B cell (primary cell): ENCODE measurements at regions not wholly inside any gene's neighbourhood (a gene's known extent, or its start where the extent isn't known, plus 50 kb on each side); places are given as distances from the start of the nearest gene placed in this dataset.

ENCODE experiments used
- ATAC-seq: fragments of 200-7000 bp; cut with Tn5 transposase; one replicate; pipeline ENCODE4 v1.10.0; 2021; ENCODE audit warnings: low read depth, mild to moderate bottlenecking, moderate number of reproducible peaks, moderate library complexity
- CTCF ChIA-PET: fragments of 350-600 bp; sonication (Branson Sonifier 250); formaldehyde crosslinking; loops from one replicate; lab custom pipeline; 2021; ENCODE audit warnings: antibody characterized with exemption, inconsistent platforms; lab: Charles Lee
- POLR2A ChIA-PET: fragments of 350-600 bp; sonication (Branson Sonifier 250); formaldehyde crosslinking; loops from one replicate; lab custom pipeline; 2021; ENCODE audit warnings: antibody characterized with exemption; lab: Charles Lee
- DNase-seq: peaks from one replicate; pipeline ENCODE4 v3.0.0; 2013
- H2AFZ ChIP-seq: 2 replicates; pipeline ENCODE4 v1.6.1; 2012; ENCODE audit warnings: mild to moderate bottlenecking, low read depth, low read length; ENCODE audit not compliant: insufficient read depth, poor library complexity, severe bottlenecking
- H3K27ac ChIP-seq, 2 donors: 1 replicate in 1 of 2; 2 replicates in 1 of 2; pipeline ENCODE4 v1.5.1; 2012 to 2013; ENCODE audit warnings: low read length in 2 of 2, mild to moderate bottlenecking in 2 of 2, moderate library complexity in 1 of 2
- H3K27me3 ChIP-seq, 4 experiments: fragments of 200-600 bp in 1 of 4; sonication (generic) in 1 of 4; replicated peaks in 1 of 4; 1 replicate in 2 of 4; 2 replicates in 2 of 4; pipeline versions ENCODE4 v1.6.1 to v1.7.0; 2013 to 2016; ENCODE audit warnings: low read length in 3 of 4, mild to moderate bottlenecking in 2 of 4, mixed read lengths in 1 of 4, moderate library complexity in 1 of 4; ENCODE audit not compliant: insufficient read depth in 4 of 4, control insufficient read depth in 3 of 4; ENCODE audit errors: control extremely low read depth in 1 of 4
- H3K36me3 ChIP-seq, 2 experiments: replicated peaks in 1 of 2; 1 replicate in 1 of 2; 2 replicates in 1 of 2; pipeline versions ENCODE4 v1.6.1 to v1.7.1; 2013; ENCODE audit warnings: low read length in 1 of 2; ENCODE audit not compliant: insufficient read depth in 2 of 2, control insufficient read depth in 1 of 2; ENCODE audit errors: control extremely low read depth in 1 of 2, extremely low read depth in 1 of 2
- H3K4me1 ChIP-seq, 2 donors: fragments of 200-600 bp in 1 of 2; sonication (generic) in 1 of 2; 1 replicate in 1 of 2; 2 replicates in 1 of 2; pipeline versions ENCODE4 v1.5.1 to v1.6.1; 2013 to 2017; ENCODE audit warnings: low read length in 2 of 2; ENCODE audit not compliant: control insufficient read depth in 2 of 2, insufficient read depth in 2 of 2
- H3K4me2 ChIP-seq: replicated peaks from 2 replicates; pipeline ENCODE3; 2012; ENCODE audit warnings: mild to moderate bottlenecking, low read depth, low read length; ENCODE audit not compliant: poor library complexity, severe bottlenecking
- H3K4me3 ChIP-seq, 5 experiments: fragments of 200-600 bp in 1 of 5; sonication (generic) in 1 of 5; 1 replicate in 3 of 5; 2 replicates in 2 of 5; pipeline versions ENCODE4 v1.5.1 to v1.7.0; 2011 to 2016; ENCODE audit warnings: low read length in 4 of 5, mild to moderate bottlenecking in 4 of 5, low read depth in 2 of 5, control low read depth in 1 of 5, moderate library complexity in 1 of 5; ENCODE audit not compliant: insufficient read depth in 1 of 5; ENCODE audit errors: control extremely low read depth in 1 of 5, extremely low read depth in 1 of 5
- H3K79me2 ChIP-seq: fragments of 200-600 bp; sonication (generic); one replicate; pipeline ENCODE4 v1.6.0; 2016; ENCODE audit warnings: low read length; ENCODE audit not compliant: control insufficient read depth, insufficient read depth
- H3K9ac ChIP-seq: fragments of 200-600 bp; sonication (generic); 2 replicates; pipeline ENCODE4 v1.6.1; 2017; ENCODE audit warnings: mild to moderate bottlenecking, low read length, moderate library complexity
- H3K9me3 ChIP-seq, 3 donors: one replicate each; pipeline versions ENCODE4 v1.6.1 to v1.7.1; 2013; ENCODE audit warnings: low read length in 2 of 3; ENCODE audit not compliant: control insufficient read depth in 2 of 3, insufficient read depth in 1 of 3; ENCODE audit errors: control extremely low read depth in 1 of 3
- H4K20me1 ChIP-seq: 2 replicates; pipeline ENCODE4 v1.6.0; 2012; ENCODE audit warnings: mild to moderate bottlenecking, low read length; ENCODE audit not compliant: insufficient read depth, control insufficient read depth, poor library complexity, severe bottlenecking
- H3K27ac Mint-ChIP-seq: one replicate; pipeline ENCODE4 v1.8.0; 2021; ENCODE audit warnings: mixed read lengths
- H3K27me3 Mint-ChIP-seq: one replicate; pipeline ENCODE4 v1.8.0; 2021; ENCODE audit warnings: mixed read lengths
- H3K4me1 Mint-ChIP-seq: one replicate; pipeline ENCODE4 v1.8.0; 2021; ENCODE audit warnings: mixed read lengths
- H3K4me3 Mint-ChIP-seq: one replicate; pipeline ENCODE4 v1.8.0; 2021; ENCODE audit warnings: mixed read lengths
- H3K9me3 Mint-ChIP-seq: one replicate; pipeline ENCODE4 v1.8.0; 2022; ENCODE audit warnings: mixed read lengths; ENCODE audit not compliant: insufficient read depth
- CTCF ChIP-seq: fragments of 200-600 bp; IDR thresholded peaks from one replicate; pipeline ENCODE4 v1.8.0; 2022; ENCODE audit warnings: antibody characterized with exemption, mild to moderate bottlenecking
- EZH2 ChIP-seq: IDR thresholded peaks from 2 replicates; pipeline ENCODE4 v1.6.1; 2012; ENCODE audit warnings: borderline replicate concordance, low read depth, mild to moderate bottlenecking, moderate library complexity, low read length; ENCODE audit not compliant: insufficient read depth, poor library complexity, severe bottlenecking
- WGBS: methylation state at CpG from one replicate; pipeline ENCODE4 v1.1.5; 2013; ENCODE audit warnings: missing lambda C conversion rate; ENCODE audit not compliant: insufficient coverage; 5-methylcytosine and 5-hydroxymethylcytosine counted together
- intact Hi-C: fragments of 100-400 bp; cut with micrococcal nuclease; formaldehyde crosslinking; loops from one replicate; pipeline ENCODE4 v1.10.0; 2022

- Histone ChIP-seq H3K36me3 (no peaks in the 10 kb centered on the region), H3K27me3 (peaks cover 0 to 7% (median 0%) of the 10 kb centered on the region in 4 experiments), H3K27ac (no peak overlapping the region), H3K4me1 (peaks cover 12 to 15% of the 10 kb centered on the region in 2 donors), H3K9ac (no peak overlapping the region), H3K79me2 (no peaks in the 10 kb centered on the region), H3K9me3 (peaks cover 0 to 6% (median 0%) of the 10 kb centered on the region in 3 donors), H3K4me2 (no peak overlapping the region), H4K20me1 (no peaks in the 10 kb centered on the region), H3K4me3 (no peak overlapping the region), H2AFZ (no peak overlapping the region)
- no peak overlapping the region for H3K27ac Mint-ChIP-seq
- ATAC-seq: no peak
- intact Hi-C loops: no loop called here
- peaks cover 9% of the 10 kb centered on the region for H3K27me3 Mint-ChIP-seq
- H3K4me1 Mint-ChIP-seq: peaks cover 4% of the 10 kb centered on the region
- POLR2A ChIA-PET: no interaction called here
- CTCF ChIA-PET: interaction anchor here (0.9 kb wide), 1 partner anchor 248 kb away, joined by 3 read pairs; no protein-coding TSS in a partner anchor
- no peak for DNase-seq
- 95% methylated on average over 15 of the region's 16 CpGs for WGBS
- H3K9me3 Mint-ChIP-seq: no peaks in the 10 kb centered on the region
- TF ChIP-seq EZH2 (no peak), CTCF (no peak)
- no peak overlapping the region for H3K4me3 Mint-ChIP-seq
These were observed 201.2 kb upstream of the IER5L start for GRCh38 chr9:129379181-129379836.

GRCh38 chr9:129377931-129378661 lies 200.0 kb upstream of the IER5L start:
- Histone ChIP-seq H3K4me1 (peaks cover 7% of the 10 kb centered on the region in 2 donors), H3K4me2 (no peak overlapping the region), H3K79me2 (no peaks in the 10 kb centered on the region), H3K36me3 (no peaks in the 10 kb centered on the region), H3K9me3 (peaks cover 0 to 4% (median 0%) of the 10 kb centered on the region in 3 donors), H4K20me1 (no peaks in the 10 kb centered on the region), H3K27me3 (peaks cover 0 to 7% (median 0%) of the 10 kb centered on the region in 4 experiments), H3K4me3 (no peak overlapping the region), H3K27ac (no peak overlapping the region), H2AFZ (no peak overlapping the region), H3K9ac (no peak overlapping the region)
- 93% methylated on average over 26 of the region's 28 CpGs for WGBS
- ATAC-seq (no peak), DNase-seq (no peak)
- no peak overlapping the region for H3K4me3 Mint-ChIP-seq
- CTCF ChIA-PET: no interaction called here
- intact Hi-C loops: no loop called here
- H3K4me1 Mint-ChIP-seq: no peaks in the 10 kb centered on the region
- no peaks in the 10 kb centered on the region for H3K9me3 Mint-ChIP-seq
- H3K27me3 Mint-ChIP-seq: peaks cover 9% of the 10 kb centered on the region
- no peak for TF ChIP-seq CTCF
- TF ChIP-seq EZH2: no peak
- H3K27ac Mint-ChIP-seq: no peak overlapping the region
- POLR2A ChIA-PET: no interaction called here
